ENCODE measurements at regions not wholly inside any gene's neighbourhood (a gene's known extent, or its start where the extent isn't known, plus 50 kb on each side); places are given as distances from the start of the nearest gene placed in this dataset.
A peak's percentile ranks its signal among the peaks of the same experiment; 100 is the strongest.
"Not testable (repeated sequence)": the region's sequence is repeated elsewhere in the genome, so short reads cannot be mapped to it uniquely, and the experiment has no call there.

DNA sequence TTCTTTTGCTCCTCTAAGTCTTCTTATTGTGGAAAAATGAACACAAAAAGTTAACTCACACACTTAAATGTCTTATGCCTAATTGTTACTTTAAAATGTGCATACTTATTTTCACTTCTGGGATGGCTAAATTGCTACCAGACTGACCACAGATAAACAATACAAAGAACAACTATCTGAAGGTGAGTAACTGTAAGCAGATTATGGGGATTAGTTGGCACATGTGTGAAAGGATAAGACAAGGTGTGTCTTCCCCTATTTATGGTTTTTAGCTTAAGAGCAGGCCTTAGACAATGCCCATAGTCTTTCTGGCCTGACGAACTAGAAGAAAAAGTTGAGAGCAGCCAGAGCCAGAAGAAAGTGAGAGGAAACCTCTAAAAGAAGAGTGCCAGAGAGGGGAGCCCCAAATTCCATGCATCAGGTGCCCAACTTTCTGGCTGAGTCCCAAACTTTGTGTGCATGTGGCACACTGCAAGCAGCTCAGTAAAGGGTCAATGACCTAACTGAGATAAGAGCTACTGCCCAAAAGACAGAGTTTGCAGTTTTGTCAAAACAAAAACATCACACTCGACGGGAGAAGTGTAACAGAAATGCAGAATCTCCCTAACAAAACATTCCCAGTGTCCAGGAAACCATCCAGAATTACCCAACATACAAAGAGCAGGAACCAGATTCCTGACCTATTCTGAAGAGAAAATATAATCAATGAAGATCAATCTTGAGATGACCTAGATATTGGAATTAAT lies 375.4 kb downstream of the KCNRG start:
- Mint-ChIP-seq H3K27ac (no peak overlapping the region), H3K4me3 (no peak overlapping the region), H3K9me3 (no peaks in the 10 kb centered on the region), H3K4me1 (peaks cover 8% of the 10 kb centered on the region), H3K36me3 (no peaks in the 10 kb centered on the region)
- ATAC-seq (no peak), DNase-seq (ENCODE audit: low spot score in 2 of 2) (no peak)

DNA sequence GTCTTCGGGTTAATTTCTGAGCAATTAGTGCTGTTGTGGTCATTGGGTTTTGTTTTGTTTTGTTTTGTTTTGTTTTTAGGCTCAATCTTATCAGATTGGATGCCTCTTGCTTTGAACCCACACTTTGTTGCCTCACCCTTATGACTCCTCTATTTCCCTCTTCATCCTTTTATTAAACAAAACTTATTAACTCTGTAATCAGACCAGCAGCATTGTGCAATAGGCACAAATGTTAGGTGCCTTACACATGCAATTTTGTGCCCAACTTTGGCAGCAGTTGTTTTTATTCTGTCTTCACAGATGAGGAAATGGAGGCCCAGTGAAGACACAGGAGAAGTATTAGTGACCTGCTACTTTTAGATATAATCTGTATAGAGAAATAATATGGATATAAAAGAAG lies 377.7 kb downstream of the KCNRG start:
- H3K9me3 Mint-ChIP-seq: no peaks in the 10 kb centered on the region
- no peaks in the 10 kb centered on the region for H3K36me3 Mint-ChIP-seq
- no peak for ATAC-seq
- no peak for DNase-seq (ENCODE audit: low spot score in 2 of 2)
- no peaks in the 10 kb centered on the region for H3K4me1 Mint-ChIP-seq
- H3K27ac Mint-ChIP-seq: no peak overlapping the region
- no peak overlapping the region for H3K4me3 Mint-ChIP-seq

- no peak for ATAC-seq
- DNase-seq (ENCODE audit: low spot score in 2 of 2): no peak
- Mint-ChIP-seq H3K4me1 (no peaks in the 10 kb centered on the region), H3K9me3 (no peaks in the 10 kb centered on the region), H3K4me3 (no peak overlapping the region), H3K36me3 (no peaks in the 10 kb centered on the region), H3K27ac (no peak overlapping the region)
Measured at GRCh38 chr13:50393628-50394027, 378.4 kb downstream of the KCNRG start.

DNA sequence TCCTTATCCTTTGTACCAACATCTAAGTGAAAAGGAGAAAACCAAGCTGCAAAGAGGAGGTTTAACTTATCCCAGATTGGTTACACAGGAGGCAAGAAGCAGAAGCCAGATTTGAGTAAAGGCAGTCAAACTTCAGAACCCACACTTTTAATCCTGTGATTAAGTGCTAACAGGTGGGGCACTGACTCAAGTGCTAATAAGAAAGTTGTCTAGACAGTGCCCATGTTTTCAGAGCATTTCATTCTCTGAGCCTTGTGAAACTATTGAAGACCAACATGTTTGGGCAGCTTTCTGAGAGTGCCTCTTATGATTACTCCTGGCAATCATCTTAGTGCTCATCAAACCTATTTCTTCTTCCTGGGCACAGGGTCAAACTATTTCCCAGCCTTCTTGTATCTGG lies 380.8 kb downstream of the KCNRG start:
- Mint-ChIP-seq H3K36me3 (no peaks in the 10 kb centered on the region), H3K9me3 (no peaks in the 10 kb centered on the region), H3K4me3 (no peak overlapping the region), H3K4me1 (no peaks in the 10 kb centered on the region), H3K27ac (no peak overlapping the region)
- DNase-seq (ENCODE audit: low spot score in 2 of 2) (no peak), ATAC-seq (no peak)

- not testable (repeated sequence) for ATAC-seq, H3K27ac Mint-ChIP-seq, H3K4me1 Mint-ChIP-seq, H3K4me3 Mint-ChIP-seq, H3K36me3 Mint-ChIP-seq, H3K9me3 Mint-ChIP-seq
- DNase-seq (ENCODE audit: low spot score in 2 of 2): peak in 1 of 2 donors; percentile 32
Measured at GRCh38 chr13:50396618-50397017, 381.4 kb downstream of the KCNRG start.

GRCh38 chr13:50400035-50400726 lies 384.9 kb downstream of the KCNRG start:
- DNase-seq (ENCODE audit: low spot score in 2 of 2) (no peak), ATAC-seq (no peak)
- no peaks in the 10 kb centered on the region for H3K4me1 Mint-ChIP-seq
- no peaks in the 10 kb centered on the region for H3K36me3 Mint-ChIP-seq
- no peak overlapping the region for H3K27ac Mint-ChIP-seq
- no peak overlapping the region for H3K4me3 Mint-ChIP-seq
- H3K9me3 Mint-ChIP-seq: no peaks in the 10 kb centered on the region

DNA sequence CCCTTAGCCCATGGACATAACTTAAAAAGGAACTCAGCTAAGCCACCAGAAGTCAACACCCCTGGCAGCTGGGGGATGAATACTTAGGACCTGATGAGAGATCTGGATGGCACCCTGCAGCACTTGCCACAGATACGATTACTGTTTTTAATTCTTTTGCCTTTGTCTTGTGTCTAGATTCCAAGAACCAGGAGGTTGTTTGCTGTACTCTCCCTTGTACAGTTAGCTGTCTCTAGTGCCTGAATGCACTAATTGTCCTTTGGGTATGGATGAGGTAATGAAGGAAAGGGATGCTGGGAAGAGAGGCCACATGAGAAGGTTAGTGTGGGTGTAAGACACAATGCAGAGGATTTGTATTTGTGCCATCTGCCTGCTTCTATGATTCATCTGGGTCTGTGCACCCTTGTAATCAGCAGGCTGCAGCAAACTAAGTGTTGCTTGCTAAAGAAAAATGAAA lies 385.8 kb downstream of the KCNRG start:
- DNase-seq (ENCODE audit: low spot score in 2 of 2) (no peak), ATAC-seq (no peak)
- no peaks in the 10 kb centered on the region for H3K9me3 Mint-ChIP-seq
- no peak overlapping the region for H3K4me3 Mint-ChIP-seq
- H3K4me1 Mint-ChIP-seq: no peaks in the 10 kb centered on the region
- no peaks in the 10 kb centered on the region for H3K36me3 Mint-ChIP-seq
- H3K27ac Mint-ChIP-seq: no peak overlapping the region

- no peaks in the 10 kb centered on the region for H3K9me3 Mint-ChIP-seq
- no peak for DNase-seq (ENCODE audit: low spot score in 2 of 2)
- ATAC-seq: no peak
- no peak overlapping the region for H3K4me3 Mint-ChIP-seq
- H3K27ac Mint-ChIP-seq: no peak overlapping the region
- no peaks in the 10 kb centered on the region for H3K4me1 Mint-ChIP-seq
- no peaks in the 10 kb centered on the region for H3K36me3 Mint-ChIP-seq
Measured at GRCh38 chr13:50401721-50402465, 386.6 kb downstream of the KCNRG start.

DNA sequence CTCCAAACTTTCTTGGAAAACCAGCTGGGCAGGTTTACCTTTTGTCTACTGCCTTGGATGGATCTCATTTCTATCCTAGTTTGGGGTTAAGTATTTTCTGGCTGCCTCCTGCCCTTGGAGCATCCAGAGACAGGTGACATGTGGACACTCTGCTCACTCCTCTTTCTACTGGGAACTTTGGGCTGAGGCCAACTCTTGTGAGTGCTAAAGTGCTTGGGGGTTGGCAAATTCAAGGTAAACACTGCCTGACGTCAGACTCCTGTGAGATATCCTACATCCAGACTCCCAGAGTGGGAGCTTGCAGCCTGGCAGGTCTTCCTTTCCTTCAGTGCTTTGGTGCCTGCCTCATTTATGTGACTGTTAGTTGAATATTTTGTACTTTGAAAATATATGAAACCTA lies 388.1 kb downstream of the KCNRG start:
- no peaks in the 10 kb centered on the region for H3K4me1 Mint-ChIP-seq
- DNase-seq (ENCODE audit: low spot score in 2 of 2) (no peak), ATAC-seq (no peak)
- no peak overlapping the region for H3K4me3 Mint-ChIP-seq
- H3K9me3 Mint-ChIP-seq: no peaks in the 10 kb centered on the region
- no peaks in the 10 kb centered on the region for H3K36me3 Mint-ChIP-seq
- H3K27ac Mint-ChIP-seq: no peak overlapping the region

DNA sequence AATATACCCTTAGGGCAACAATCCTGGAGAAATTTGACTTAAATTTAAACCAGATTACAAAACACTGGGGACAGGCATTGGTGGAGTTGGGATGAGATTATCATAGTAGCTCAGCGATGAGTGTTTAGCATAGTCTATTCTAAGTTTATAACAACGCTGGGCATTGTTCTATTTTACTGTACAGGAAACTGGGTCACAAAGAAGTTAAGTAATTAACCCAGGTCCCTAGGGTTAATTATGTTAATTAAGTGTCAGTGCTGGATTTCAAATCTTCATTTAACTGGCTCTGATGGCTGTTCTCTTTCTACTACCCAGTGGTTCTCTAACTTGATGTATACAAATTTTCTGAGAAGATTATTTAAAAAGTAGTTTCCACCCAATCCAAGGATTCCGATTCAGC lies 388.9 kb downstream of the KCNRG start:
- no peak for DNase-seq (ENCODE audit: low spot score in 2 of 2)
- Mint-ChIP-seq H3K36me3 (no peaks in the 10 kb centered on the region), H3K4me1 (no peaks in the 10 kb centered on the region), H3K9me3 (no peaks in the 10 kb centered on the region), H3K27ac (no peak overlapping the region), H3K4me3 (no peak overlapping the region)
- no peak for ATAC-seq

DNA sequence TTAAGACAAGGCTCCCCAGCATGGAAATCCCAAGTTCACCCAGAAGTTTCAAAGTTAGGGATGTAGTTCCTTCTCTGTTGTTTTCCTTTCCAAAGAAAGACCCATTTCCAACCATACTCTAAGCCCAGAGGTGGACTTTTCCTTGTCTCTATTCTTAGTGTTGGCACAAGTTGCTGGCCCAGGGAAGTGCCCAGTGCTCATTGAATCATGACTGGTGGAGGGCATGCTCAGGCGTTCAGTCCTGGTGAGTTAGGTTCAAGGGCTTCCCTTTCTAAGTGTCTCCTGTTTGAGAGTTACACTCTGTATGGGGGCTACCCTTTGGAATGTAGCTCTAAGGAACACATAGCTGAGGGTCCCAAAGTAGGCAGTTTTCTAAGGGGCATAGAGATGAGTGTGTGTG lies 389.5 kb downstream of the KCNRG start:
- no peaks in the 10 kb centered on the region for H3K36me3 Mint-ChIP-seq
- no peak overlapping the region for H3K27ac Mint-ChIP-seq
- DNase-seq (ENCODE audit: low spot score in 2 of 2) (no peak), ATAC-seq (no peak)
- no peaks in the 10 kb centered on the region for H3K9me3 Mint-ChIP-seq
- H3K4me1 Mint-ChIP-seq: no peaks in the 10 kb centered on the region
- no peak overlapping the region for H3K4me3 Mint-ChIP-seq

DNA sequence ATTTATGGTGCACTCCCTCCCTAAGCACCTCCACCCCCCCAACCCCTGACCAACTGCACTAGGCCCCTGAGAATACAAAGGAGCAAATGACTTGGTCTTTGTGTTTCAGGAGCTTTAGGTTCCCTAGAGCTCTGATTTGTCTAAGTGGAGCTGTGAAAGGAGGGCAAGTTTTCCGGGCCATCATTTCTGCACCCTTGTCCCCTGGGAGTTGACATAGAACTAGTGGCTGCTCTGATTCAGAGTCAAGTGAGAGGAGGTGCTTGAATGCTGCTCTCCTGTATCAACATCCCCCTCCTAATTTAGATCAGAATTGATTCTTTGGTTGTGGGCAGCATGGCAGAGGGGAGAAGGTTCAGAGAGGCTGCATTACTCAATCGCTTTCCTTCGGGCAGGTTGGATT lies 391.6 kb downstream of the KCNRG start:
- Mint-ChIP-seq H3K4me3 (no peak overlapping the region), H3K9me3 (no peaks in the 10 kb centered on the region), H3K4me1 (peaks cover 9% of the 10 kb centered on the region), H3K27ac (no peak overlapping the region), H3K36me3 (no peaks in the 10 kb centered on the region)
- no peak for ATAC-seq
- DNase-seq (ENCODE audit: low spot score in 2 of 2): peak in 1 of 2 donors; percentile 28

- Mint-ChIP-seq H3K4me1 (peaks cover 9% of the 10 kb centered on the region), H3K4me3 (no peak overlapping the region), H3K27ac (no peak overlapping the region), H3K9me3 (no peaks in the 10 kb centered on the region), H3K36me3 (no peaks in the 10 kb centered on the region)
- no peak for ATAC-seq
- DNase-seq (ENCODE audit: low spot score in 2 of 2): no peak
Measured at GRCh38 chr13:50408068-50408467, 392.8 kb downstream of the KCNRG start.

DNA sequence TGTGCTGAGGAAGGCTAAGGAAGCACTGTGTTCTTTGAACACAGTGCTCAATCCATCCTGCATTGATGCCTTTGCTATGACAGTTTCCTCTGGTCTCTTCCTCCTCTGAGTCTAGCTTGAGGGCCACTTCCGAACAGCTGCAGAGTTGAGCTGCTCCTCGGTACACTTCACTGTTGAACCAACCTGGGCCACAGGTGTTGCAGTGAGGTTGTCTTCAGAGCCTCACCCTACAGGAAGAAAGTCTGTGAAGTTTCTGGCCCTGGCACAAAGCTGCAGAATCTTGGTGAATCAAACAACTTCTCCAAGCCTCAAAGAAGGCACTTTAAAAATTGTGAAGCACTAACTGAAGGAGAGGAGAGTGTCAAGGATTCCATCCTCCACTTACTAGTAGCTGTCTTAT lies 394.0 kb downstream of the KCNRG start:
- H3K4me3 Mint-ChIP-seq: no peak overlapping the region
- H3K9me3 Mint-ChIP-seq: no peaks in the 10 kb centered on the region
- ATAC-seq (no peak), DNase-seq (ENCODE audit: low spot score in 2 of 2) (peak in 1 of 2 donors; percentile 26)
- H3K4me1 Mint-ChIP-seq: peaks cover 9% of the 10 kb centered on the region
- peak overlapping the region; percentile 53 for H3K27ac Mint-ChIP-seq
- H3K36me3 Mint-ChIP-seq: no peaks in the 10 kb centered on the region

DNA sequence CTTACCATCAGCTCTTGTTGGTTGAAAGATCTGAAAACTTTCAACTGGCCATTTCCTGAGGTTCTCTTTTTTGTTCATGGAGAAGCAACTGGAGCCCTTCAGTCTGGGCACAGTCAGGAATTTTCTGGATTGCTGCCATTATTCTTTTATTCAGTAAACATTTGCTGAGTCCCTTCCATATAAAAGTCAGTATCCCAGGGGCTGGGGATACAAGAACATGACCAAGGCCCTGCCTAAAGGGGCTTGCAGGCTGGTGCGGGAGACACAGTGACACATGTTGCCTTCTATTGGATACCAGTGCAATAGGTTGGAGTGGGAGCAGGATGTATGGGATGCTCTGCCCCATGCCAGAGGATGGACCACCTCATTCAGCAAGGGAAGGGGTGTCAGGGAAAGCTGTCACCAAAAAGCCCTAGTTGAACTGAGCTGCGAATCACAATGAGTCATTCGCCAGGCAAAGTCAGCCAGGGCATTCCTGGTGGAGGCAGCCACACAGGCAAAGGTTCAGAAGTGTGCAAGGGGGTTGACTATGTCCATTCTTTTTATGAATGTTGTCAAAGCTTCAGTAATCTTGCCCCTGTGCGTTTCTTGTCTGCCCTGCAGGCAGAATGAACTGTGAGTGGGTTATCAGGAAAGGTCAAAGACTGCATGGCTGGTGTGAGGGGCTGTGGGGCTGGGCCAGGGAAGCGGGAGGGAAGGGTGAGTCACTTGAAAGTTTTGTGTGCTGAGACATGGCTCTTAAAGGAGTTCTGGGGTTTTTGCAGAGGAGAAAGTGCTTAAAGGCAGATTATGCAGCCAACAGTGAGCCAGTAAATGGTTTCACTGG lies 395.9 kb downstream of the KCNRG start:
- ATAC-seq (peak; percentile 31), DNase-seq (ENCODE audit: low spot score in 2 of 2) (peak in 1 of 2 donors; percentile 41)
- Mint-ChIP-seq H3K27ac (no peak overlapping the region), H3K9me3 (peaks cover 5% of the 10 kb centered on the region), H3K4me1 (peaks cover 14% of the 10 kb centered on the region), H3K4me3 (no peak overlapping the region), H3K36me3 (no peaks in the 10 kb centered on the region)

All from stimulated activated effector memory CD8-positive, alpha-beta T cell treated with anti-CD3 and anti-CD28 coated beads, Interleukin-12 subunit alpha, Interleukin-12 subunit beta, amount 100 ng/mL, for 72 hours (primary cell).